ENCODE measurements at regions not wholly inside any gene's neighbourhood (a gene's known extent, or its start where the extent isn't known, plus 50 kb on each side); places are given as distances from the start of the nearest gene placed in this dataset.

- TF ChIP-seq POLR2A (IDR thresholded peaks at IDR 0.05) (no peak), EP300 (IDR thresholded peaks at IDR 0.05) (no peak), POLR2AphosphoS5 (IDR thresholded peaks at IDR 0.05) (no peak)
- TF ChIP-seq, protein P1, sequence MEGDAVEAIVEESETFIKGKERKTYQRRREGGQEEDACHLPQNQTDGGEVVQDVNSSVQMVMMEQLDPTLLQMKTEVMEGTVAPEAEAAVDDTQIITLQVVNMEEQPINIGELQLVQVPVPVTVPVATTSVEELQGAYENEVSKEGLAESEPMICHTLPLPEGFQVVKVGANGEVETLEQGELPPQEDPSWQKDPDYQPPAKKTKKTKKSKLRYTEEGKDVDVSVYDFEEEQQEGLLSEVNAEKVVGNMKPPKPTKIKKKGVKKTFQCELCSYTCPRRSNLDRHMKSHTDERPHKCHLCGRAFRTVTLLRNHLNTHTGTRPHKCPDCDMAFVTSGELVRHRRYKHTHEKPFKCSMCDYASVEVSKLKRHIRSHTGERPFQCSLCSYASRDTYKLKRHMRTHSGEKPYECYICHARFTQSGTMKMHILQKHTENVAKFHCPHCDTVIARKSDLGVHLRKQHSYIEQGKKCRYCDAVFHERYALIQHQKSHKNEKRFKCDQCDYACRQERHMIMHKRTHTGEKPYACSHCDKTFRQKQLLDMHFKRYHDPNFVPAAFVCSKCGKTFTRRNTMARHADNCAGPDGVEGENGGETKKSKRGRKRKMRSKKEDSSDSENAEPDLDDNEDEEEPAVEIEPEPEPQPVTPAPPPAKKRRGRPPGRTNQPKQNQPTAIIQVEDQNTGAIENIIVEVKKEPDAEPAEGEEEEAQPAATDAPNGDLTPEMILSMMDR (IDR thresholded peaks at IDR 0.05), result no peak
Measured at GRCh38 chr11:114987186-114987760, 308.9 kb downstream of the NXPE2 start.

Data from upper lobe of left lung (tissue), 4 donors.